Adrenal gland (tissue), 5 donors: ENCODE measurements at regions not wholly inside any gene's neighbourhood (a gene's known extent, or its start where the extent isn't known, plus 50 kb on each side); places are given as distances from the start of the nearest gene placed in this dataset.

Experiments
- POLR2A ChIP-seq, 2 donors: fragments of 450-650 bp; IDR thresholded peaks; one replicate each; pipeline ENCODE4 v1.6.1; 2017; ENCODE audit warnings: antibody characterized with exemption in 2 of 2, mild to moderate bottlenecking in 2 of 2, moderate library complexity in 1 of 2
- TF ChIP-seq, protein P1 (sequence below), 6 experiments: fragments of 450-650 bp in 4 of 6; fragments of 200-600 bp in 2 of 6; sonication (generic) in 1 of 6; IDR thresholded peaks; 1 replicate in 5 of 6; 2 replicates in 1 of 6; pipeline versions ENCODE4 v1.5.1 to v1.8.0; 2016 to 2021; ENCODE audit warnings: antibody characterized with exemption in 6 of 6, mild to moderate bottlenecking in 2 of 6, moderate library complexity in 1 of 6
- donor health status: DM: no; HTN: no; CAD: no.

DNA sequence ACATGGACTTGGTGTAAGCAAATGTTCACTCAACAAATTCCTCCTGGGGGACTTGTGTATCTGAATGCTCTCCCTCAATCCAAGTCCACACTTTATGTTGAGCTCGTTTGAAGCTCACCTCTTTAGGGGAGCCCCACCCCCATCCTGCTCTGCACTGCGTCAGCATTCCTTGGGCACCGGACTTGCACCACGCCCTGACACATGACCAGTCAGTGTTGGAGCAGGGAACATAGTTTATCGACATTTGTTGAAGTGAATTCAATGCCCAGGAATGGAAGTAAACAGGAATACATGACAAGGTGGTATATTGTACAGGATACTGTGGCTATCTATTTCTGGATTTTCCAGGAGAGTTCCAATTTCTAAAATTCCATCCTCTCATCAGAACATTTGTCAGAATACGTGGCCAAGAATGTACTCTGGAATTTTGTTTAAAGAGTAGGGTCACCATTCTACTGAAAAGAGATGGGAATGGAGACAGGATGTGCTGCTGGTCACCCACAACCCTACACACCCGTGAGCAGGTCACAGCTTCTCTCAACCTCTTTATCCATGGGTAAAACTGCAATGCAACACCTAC lies 60.0 kb upstream of the LNX1 start:
- TF ChIP-seq, protein P1, sequence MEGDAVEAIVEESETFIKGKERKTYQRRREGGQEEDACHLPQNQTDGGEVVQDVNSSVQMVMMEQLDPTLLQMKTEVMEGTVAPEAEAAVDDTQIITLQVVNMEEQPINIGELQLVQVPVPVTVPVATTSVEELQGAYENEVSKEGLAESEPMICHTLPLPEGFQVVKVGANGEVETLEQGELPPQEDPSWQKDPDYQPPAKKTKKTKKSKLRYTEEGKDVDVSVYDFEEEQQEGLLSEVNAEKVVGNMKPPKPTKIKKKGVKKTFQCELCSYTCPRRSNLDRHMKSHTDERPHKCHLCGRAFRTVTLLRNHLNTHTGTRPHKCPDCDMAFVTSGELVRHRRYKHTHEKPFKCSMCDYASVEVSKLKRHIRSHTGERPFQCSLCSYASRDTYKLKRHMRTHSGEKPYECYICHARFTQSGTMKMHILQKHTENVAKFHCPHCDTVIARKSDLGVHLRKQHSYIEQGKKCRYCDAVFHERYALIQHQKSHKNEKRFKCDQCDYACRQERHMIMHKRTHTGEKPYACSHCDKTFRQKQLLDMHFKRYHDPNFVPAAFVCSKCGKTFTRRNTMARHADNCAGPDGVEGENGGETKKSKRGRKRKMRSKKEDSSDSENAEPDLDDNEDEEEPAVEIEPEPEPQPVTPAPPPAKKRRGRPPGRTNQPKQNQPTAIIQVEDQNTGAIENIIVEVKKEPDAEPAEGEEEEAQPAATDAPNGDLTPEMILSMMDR (IDR thresholded peaks at IDR 0.05): no peak
- TF ChIP-seq POLR2A (IDR thresholded peaks at IDR 0.05): no peak
